K562 (cell line): ENCODE measurements at regions not wholly inside any gene's neighbourhood (a gene's known extent, or its start where the extent isn't known, plus 50 kb on each side); places are given as distances from the start of the nearest gene placed in this dataset.

ENCODE experiments used
- ATF1 ChIP-seq, 2 experiments: fragments of 450-650 bp in 1 of 2; IDR thresholded peaks; 2 replicates each; pipeline ENCODE4 v1.6.1; 2016; ENCODE audit warnings: missing compliant biosample characterization in 1 of 2, missing genetic modification characterization in 1 of 2
- DACH1 ChIP-seq: fragments of 450-650 bp; IDR thresholded peaks from 2 replicates; pipeline ENCODE4 v1.6.1; 2018; ENCODE audit not compliant: partially characterized antibody
- EP300 ChIP-seq: IDR thresholded peaks from 2 replicates; pipeline ENCODE4 v1.6.1; 2012; ENCODE audit warnings: low read length, improper control_type of control experiment
- GTF2E2 ChIP-seq: fragments of 200-800 bp; sonication (Bioruptor generic); IDR thresholded peaks from 2 replicates; pipeline ENCODE4 v1.6.1; 2016; ENCODE audit warnings: missing genetic modification characterization, missing compliant biosample characterization
- HDAC6 ChIP-seq: IDR thresholded peaks from 2 replicates; pipeline ENCODE4 v1.6.1; 2012; ENCODE audit warnings: low read depth, mild to moderate bottlenecking, control low read depth, inconsistent platforms, low read length, moderate library complexity
- LEF1 ChIP-seq: fragments of 450-650 bp; IDR thresholded peaks from 2 replicates; pipeline ENCODE4 v1.6.1; 2016; ENCODE audit warnings: mild to moderate bottlenecking
- POLR2H ChIP-seq: IDR thresholded peaks from 2 replicates; pipeline ENCODE4 v1.6.1; 2016; ENCODE audit warnings: missing genetic modification characterization, low read depth, mild to moderate bottlenecking, control low read depth, missing compliant biosample characterization, moderate library complexity
- PRMT5 ChIP-seq: sonication (generic); formaldehyde crosslinking; IDR thresholded peaks from 2 replicates; pipeline ENCODE4 v1.5.0; 2020; ENCODE audit warnings: missing genetic modification reagents
- SIN3B ChIP-seq: fragments of 450-650 bp; IDR thresholded peaks from 2 replicates; pipeline ENCODE4 v1.6.1; 2017; ENCODE audit warnings: low read depth, mild to moderate bottlenecking, moderate library complexity
- VEZF1 ChIP-seq: fragments of 200-800 bp; sonication (Bioruptor generic); IDR thresholded peaks from 2 replicates; pipeline ENCODE4 v1.6.1; 2017; ENCODE audit warnings: missing genetic modification characterization, missing compliant biosample characterization
- XRCC5 ChIP-seq: fragments of 200-400 bp; formaldehyde crosslinking; IDR thresholded peaks from 2 replicates; pipeline ENCODE4 v1.6.1; 2017; ENCODE audit warnings: low read depth, mild to moderate bottlenecking, low read length
- ZNF785 ChIP-seq: fragments of 250-450 bp; sonication (Bioruptor Pico); IDR thresholded peaks from 2 replicates; pipeline ENCODE4 v1.4.0; 2020; ENCODE audit warnings: mild to moderate bottlenecking
- TF ChIP-seq, protein P1 (sequence below), 2 experiments: fragments of 450-650 bp; conservative IDR thresholded peaks; 2 replicates each; pipeline ENCODE4 v1.6.1; 2017; ENCODE audit warnings: mild to moderate bottlenecking in 2 of 2, moderate library complexity in 2 of 2
- TF ChIP-seq, protein P2 (sequence below): fragments of 450-650 bp; IDR thresholded peaks from 2 replicates; pipeline ENCODE4 v1.6.1; 2017; ENCODE audit warnings: antibody characterized with exemption
- TF ChIP-seq, protein P3 (sequence below), 2 experiments: fragments of 450-650 bp; IDR thresholded peaks; 2 replicates each; pipeline ENCODE4 v1.6.1; 2018; ENCODE audit warnings: mild to moderate bottlenecking in 2 of 2, low read depth in 1 of 2; ENCODE audit not compliant: partially characterized antibody in 2 of 2
- TF ChIP-seq, protein P4 (sequence below), 2 experiments: IDR thresholded peaks; 2 replicates each; pipeline ENCODE4 v1.6.1; 2012; ENCODE audit warnings: improper control_type of control experiment in 2 of 2, low read depth in 2 of 2, low read length in 2 of 2, borderline replicate concordance in 1 of 2

DNA sequence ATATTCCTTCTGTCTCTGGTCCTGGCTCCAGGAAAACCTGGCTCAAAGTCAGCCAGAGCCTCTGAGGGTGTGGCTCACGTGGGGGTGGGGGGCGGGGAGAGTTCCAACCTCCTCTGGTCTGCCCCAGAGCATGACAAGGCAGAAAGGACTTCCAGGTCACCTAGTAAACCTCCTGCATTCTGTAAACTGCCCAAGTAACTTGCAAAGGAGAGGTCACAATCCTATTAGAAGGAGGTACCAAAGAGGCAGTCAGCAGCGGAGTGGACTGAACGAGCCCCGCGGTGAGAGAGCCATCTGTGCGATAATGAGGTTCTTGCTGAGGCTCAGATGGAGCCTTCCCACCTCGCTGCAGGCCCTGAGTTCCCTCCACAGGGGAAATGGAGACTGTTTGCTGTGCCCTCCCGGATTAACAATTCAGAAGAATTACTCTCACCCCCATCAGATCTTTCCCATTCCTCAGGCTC, 58.9 kb upstream of the GATA6 start (continued):
- TF ChIP-seq XRCC5 (0 out of 2 replicates have a peak, but pooled peaks have one; percentile 29), DACH1 (no peak), LEF1 (0 out of 2 replicates have a peak, but pooled peaks have one; percentile 51), ZNF785 (CRISPR knock-in tag) (no peak), POLR2H (tag) (no peak), HDAC6 (no peak), VEZF1 (CRISPR knock-in tag) (no peak), ATF1 (CRISPR knock-in tag; IDR thresholded peaks at IDR 0.05) (no peak), ATF1 (tag; IDR thresholded peaks at IDR 0.05) (0 out of 2 replicates have a peak, but pooled peaks have one; percentile 7), EP300 (peak; percentile 66), SIN3B (no peak), PRMT5 (CRISPR knock-in tag) (no peak), GTF2E2 (tag) (no peak)
- TF ChIP-seq, protein P1, sequence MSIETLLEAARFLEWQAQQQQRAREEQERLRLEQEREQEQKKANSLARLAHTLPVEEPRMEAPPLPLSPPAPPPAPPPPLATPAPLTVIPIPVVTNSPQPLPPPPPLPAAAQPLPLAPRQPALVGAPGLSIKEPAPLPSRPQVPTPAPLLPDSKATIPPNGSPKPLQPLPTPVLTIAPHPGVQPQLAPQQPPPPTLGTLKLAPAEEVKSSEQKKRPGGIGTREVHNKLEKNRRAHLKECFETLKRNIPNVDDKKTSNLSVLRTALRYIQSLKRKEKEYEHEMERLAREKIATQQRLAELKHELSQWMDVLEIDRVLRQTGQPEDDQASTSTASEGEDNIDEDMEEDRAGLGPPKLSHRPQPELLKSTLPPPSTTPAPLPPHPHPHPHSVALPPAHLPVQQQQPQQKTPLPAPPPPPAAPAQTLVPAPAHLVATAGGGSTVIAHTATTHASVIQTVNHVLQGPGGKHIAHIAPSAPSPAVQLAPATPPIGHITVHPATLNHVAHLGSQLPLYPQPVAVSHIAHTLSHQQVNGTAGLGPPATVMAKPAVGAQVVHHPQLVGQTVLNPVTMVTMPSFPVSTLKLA (conservative IDR thresholded peaks at IDR 0.05): peak; percentile 22 to 72; a peak in 2 of 4 replicates
- TF ChIP-seq, protein P2, sequence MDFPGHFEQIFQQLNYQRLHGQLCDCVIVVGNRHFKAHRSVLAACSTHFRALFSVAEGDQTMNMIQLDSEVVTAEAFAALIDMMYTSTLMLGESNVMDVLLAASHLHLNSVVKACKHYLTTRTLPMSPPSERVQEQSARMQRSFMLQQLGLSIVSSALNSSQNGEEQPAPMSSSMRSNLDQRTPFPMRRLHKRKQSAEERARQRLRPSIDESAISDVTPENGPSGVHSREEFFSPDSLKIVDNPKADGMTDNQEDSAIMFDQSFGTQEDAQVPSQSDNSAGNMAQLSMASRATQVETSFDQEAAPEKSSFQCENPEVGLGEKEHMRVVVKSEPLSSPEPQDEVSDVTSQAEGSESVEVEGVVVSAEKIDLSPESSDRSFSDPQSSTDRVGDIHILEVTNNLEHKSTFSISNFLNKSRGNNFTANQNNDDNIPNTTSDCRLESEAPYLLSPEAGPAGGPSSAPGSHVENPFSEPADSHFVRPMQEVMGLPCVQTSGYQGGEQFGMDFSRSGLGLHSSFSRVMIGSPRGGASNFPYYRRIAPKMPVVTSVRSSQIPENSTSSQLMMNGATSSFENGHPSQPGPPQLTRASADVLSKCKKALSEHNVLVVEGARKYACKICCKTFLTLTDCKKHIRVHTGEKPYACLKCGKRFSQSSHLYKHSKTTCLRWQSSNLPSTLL: no peak
- TF ChIP-seq, protein P3, sequence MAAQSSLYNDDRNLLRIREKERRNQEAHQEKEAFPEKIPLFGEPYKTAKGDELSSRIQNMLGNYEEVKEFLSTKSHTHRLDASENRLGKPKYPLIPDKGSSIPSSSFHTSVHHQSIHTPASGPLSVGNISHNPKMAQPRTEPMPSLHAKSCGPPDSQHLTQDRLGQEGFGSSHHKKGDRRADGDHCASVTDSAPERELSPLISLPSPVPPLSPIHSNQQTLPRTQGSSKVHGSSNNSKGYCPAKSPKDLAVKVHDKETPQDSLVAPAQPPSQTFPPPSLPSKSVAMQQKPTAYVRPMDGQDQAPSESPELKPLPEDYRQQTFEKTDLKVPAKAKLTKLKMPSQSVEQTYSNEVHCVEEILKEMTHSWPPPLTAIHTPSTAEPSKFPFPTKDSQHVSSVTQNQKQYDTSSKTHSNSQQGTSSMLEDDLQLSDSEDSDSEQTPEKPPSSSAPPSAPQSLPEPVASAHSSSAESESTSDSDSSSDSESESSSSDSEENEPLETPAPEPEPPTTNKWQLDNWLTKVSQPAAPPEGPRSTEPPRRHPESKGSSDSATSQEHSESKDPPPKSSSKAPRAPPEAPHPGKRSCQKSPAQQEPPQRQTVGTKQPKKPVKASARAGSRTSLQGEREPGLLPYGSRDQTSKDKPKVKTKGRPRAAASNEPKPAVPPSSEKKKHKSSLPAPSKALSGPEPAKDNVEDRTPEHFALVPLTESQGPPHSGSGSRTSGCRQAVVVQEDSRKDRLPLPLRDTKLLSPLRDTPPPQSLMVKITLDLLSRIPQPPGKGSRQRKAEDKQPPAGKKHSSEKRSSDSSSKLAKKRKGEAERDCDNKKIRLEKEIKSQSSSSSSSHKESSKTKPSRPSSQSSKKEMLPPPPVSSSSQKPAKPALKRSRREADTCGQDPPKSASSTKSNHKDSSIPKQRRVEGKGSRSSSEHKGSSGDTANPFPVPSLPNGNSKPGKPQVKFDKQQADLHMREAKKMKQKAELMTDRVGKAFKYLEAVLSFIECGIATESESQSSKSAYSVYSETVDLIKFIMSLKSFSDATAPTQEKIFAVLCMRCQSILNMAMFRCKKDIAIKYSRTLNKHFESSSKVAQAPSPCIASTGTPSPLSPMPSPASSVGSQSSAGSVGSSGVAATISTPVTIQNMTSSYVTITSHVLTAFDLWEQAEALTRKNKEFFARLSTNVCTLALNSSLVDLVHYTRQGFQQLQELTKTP (IDR thresholded peaks at IDR 0.05; ENCODE audit: low read depth in 1 of 2, partially characterized antibody in 2 of 2): no peak
- TF ChIP-seq, protein P4, sequence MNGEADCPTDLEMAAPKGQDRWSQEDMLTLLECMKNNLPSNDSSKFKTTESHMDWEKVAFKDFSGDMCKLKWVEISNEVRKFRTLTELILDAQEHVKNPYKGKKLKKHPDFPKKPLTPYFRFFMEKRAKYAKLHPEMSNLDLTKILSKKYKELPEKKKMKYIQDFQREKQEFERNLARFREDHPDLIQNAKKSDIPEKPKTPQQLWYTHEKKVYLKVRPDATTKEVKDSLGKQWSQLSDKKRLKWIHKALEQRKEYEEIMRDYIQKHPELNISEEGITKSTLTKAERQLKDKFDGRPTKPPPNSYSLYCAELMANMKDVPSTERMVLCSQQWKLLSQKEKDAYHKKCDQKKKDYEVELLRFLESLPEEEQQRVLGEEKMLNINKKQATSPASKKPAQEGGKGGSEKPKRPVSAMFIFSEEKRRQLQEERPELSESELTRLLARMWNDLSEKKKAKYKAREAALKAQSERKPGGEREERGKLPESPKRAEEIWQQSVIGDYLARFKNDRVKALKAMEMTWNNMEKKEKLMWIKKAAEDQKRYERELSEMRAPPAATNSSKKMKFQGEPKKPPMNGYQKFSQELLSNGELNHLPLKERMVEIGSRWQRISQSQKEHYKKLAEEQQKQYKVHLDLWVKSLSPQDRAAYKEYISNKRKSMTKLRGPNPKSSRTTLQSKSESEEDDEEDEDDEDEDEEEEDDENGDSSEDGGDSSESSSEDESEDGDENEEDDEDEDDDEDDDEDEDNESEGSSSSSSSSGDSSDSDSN (IDR thresholded peaks at IDR 0.05; ENCODE audit: borderline replicate concordance in 1 of 2, low read depth in 2 of 2, low read length in 2 of 2): peak; percentile 28 to 80; a peak in 2 of 4 replicates
